ENCODE measurements at regions not wholly inside any gene's neighbourhood (a gene's known extent, or its start where the extent isn't known, plus 50 kb on each side); places are given as distances from the start of the nearest gene placed in this dataset.
"Not testable (repeated sequence)": the region's sequence is repeated elsewhere in the genome, so short reads cannot be mapped to it uniquely, and the experiment has no call there.

- DNase-seq (ENCODE audit: low spot score) = no peak
Observed at GRCh38 chr17:72175787-72176515, 55.1 kb downstream of the SOX9 start.

GRCh38 chr17:72176516-72176851 lies 55.7 kb downstream of the SOX9 start:
- DNase-seq (ENCODE audit: low spot score) = no peak

- DNase-seq (ENCODE audit: low spot score) = no peak
Observed at GRCh38 chr17:72176951-72177660, 56.3 kb downstream of the SOX9 start.

GRCh38 chr17:72177738-72178137 lies 56.9 kb downstream of the SOX9 start:
- DNase-seq (ENCODE audit: low spot score) = no peak

DNA sequence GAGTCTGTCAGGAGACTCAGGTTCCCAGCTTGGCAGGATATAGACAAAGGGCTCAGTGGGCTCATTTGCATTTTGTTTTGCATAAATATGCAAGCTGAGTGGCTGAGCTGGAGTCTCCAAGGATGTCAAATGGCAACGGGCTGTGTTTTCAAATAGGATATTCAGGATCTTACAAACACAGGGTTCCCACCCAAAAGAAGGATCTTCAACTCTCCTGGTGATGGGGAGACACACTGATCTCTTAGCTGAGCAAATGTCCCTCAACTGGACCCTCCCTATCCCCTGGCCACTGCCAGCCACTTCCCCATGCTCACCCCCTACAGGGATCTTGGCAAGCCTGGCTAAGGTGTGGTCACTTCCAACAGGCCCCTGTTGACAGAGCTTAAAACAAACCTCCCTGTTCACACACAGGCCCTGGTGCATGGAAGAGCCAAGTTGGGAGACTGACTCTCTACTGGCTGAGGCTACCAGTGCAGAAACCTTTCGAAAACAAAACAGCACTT lies 61.6 kb downstream of the SOX9 start:
- no peak for DNase-seq (ENCODE audit: low spot score)

GRCh38 chr17:72183194-72183685 lies 62.4 kb downstream of the SOX9 start:
- no peak for DNase-seq (ENCODE audit: low spot score)

DNA sequence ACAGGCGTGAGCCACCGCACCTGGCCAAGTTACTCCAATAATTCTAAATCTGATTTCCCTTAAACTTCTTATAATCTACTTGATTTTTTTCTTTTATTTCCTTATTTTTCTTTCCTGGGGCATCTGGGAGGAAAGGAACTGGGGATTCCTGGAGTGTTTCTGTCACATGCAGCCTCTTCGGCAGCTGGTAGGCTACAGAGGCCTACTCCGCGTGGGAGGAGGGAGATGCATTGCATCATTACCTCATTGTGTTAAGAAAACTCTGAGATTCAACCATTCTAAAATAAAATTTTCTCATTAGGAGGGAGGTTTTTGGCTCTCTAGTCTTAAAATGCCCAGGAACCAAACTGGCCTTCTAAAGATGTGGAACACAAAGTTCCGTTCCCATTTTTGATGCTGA lies 64.0 kb downstream of the SOX9 start:
- no peak for DNase-seq (ENCODE audit: low spot score)

DNA sequence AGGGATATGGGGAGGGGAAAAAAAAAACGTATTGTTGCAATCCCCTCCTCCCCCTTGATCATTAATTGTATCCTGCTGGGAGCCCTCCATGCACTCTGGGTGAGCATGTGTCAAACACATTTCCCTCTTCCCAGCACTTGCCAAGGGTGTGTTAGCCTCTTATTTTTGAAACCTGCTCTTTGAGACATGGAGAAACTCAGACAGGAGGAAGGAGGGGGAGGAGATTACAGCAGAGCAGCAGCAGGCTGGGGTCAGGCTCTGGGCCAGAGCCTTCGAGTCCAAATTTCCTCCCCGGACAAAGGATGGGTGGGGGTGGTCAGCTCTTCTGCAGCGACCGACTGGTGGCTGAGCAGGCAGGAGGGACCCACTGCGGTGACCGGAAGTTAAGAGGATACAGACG lies 64.7 kb downstream of the SOX9 start:
- DNase-seq (ENCODE audit: low spot score) = no peak

DNA sequence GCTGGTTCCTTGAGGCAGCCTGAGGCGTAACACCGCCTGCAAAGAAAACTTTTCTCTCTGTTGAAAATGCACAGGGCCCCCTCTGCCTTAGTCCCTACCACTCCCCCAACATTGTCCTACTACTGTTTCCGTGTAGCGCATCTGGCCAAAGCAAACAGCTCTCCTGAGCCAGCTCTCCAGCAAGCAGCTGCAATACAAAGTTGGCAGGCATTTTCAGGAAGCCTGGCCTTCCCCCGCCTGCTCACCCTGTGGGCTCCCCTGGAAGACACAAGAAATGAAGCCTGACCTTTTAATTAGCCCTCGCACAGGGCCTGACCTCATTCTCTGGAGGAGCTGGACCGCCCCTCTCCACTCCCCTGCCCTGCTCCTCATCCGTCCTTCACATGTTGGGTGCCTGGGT lies 66.7 kb downstream of the SOX9 start:
- DNase-seq (ENCODE audit: low spot score) = no peak

DNA sequence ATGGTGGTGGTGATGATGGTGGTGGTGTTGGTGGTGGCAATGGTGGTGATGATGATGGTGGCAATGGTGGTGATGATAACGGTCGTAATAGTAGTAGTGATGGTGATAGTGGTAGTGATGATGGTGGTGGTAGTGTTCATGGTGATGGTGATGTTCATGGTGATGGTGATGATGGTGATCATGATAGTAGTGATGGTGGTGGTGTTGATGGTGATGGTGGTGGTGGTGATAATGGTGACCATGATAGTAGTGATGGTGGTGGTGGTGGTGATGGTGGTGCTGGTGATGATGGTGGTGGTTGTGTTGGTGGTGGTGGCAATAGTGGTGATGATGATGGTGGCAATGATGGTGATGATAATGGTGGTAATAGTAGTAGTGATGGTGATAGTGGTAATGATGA lies 68.0 kb downstream of the SOX9 start:
- DNase-seq (ENCODE audit: low spot score) = no peak

DNA sequence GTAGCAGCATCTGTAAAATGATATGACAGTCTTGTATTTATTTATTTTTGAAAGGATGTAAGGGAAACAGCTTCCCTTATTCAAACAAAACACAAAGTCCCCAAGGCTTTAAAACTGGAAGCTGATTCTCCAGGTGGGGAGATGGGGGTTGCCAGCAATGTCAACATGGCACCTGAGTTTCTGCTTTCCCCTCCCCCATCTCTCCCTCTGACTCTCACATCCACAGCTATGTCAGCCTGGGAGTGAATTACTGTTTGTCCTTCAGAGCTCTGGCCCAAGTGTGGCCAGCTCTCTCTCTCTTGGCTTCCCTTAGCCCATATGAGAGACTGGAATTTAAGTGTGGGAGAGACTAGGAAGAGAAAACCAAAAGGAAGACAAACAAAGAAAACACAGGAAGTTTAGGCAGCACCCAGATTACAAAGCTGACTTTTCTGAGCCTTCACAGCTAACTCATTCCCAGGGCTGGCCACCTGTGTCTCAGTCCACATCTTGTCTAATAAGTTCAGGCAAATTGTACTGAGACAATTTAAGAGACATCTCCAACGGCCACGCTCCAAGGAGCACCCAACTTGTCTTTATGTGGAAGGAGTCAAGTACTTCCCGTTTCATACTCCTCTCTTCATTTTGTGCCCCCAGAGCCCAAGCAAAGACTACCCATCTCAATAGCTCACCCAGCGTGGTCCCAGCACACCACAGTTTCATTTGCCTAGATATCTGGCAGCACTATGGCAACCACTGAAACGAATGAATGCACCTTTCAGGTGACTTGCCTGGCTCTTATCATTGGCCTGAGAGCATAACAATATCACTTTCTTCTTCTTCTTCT lies 69.2 kb downstream of the SOX9 start:
- no peak for DNase-seq (ENCODE audit: low spot score)

GRCh38 chr17:72191356-72191755 lies 70.5 kb downstream of the SOX9 start:
- no peak for DNase-seq (ENCODE audit: low spot score)

GRCh38 chr17:72191921-72192799 lies 71.3 kb downstream of the SOX9 start:
- DNase-seq (ENCODE audit: low spot score) = peak; percentile 8

DNA sequence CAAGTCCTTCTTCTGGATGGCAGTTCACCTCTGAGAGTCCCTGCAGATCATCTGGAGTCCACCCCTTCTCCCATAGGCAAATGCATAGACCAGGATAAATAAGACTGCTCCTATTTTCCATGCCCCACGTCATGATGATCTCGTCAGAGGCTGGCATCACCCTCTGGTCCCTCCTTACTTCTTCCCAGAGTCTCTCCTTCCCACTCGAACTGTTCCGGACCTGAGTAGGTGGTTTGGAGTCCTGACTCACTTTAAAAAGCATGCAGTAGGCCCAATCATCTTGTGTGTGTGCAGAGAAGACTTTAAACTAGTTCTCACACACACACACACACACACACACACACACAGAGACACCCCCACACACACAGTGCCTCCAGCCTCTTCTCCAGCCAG lies 72.0 kb downstream of the SOX9 start:
- DNase-seq (ENCODE audit: low spot score) = no peak

DNA sequence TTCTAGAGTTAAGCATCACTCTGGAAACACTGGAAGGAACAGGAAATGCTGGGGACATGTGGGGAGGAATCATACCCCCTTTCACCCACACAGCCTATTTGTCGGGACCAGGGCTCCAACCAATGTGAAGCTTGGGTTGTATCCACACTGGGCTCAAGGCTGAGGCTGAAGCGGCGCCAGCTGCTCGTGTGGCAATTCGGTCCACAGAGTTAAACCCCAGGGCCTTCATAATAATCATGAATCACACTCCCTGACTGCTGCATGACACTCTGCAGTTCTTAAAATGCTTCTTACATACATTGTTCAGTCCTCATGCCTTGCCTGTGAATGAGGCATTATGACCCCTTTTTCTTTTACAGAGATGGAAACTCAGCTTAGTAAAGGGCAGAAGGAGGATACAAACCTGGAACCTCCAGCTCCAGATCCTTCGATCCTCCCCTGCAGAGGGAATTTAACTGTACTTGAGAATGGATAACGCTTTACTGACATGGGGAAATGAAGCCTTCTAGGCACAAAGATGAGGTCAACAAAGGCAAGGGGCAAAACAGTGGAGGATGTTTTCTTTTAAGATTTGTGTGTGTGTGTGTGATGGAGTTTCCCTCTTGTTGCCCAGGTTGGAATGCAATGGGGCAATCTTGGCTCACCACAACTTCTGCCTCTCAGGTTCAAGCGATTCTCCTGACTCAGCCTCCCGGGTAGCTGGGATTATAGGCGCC lies 72.7 kb downstream of the SOX9 start:
- no peak for DNase-seq (ENCODE audit: low spot score)

DNA sequence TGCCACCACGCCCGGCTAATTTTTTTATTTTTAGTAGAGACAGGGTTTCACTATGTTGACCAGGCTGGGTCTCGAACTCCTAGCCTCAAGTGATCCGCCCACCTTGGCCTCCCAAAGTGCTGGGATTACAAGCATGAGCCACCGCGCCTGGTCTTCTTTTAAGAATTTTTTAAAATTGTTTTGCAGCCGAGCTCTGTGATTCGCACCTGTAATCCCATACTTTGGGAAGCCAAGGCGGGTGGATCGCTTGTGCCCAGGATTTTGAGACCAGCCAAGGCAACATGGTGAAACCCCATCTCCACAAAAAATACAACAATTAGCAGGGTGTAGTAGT lies 73.3 kb downstream of the SOX9 start:
- not testable (repeated sequence) for DNase-seq (ENCODE audit: low spot score)

DNA sequence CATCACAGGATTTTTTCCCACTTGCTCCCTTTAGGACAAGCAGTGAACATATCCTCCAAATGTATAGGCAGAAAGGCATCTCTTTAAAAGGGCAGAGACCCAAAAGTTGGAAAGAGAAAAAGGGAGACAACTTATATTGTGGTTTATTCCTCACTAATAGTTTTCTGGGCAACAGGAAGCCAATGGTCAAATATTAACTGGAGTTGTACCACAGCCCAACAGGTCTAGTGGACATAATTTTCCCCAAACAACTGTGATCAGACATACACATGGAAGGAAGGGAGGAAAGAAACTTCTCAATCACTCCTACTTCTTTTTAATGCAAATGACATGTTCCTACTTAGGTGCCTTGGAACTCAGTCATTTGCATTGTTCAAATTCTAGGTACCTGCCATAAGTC lies 78.4 kb downstream of the SOX9 start:
- no peak for DNase-seq (ENCODE audit: low spot score)

- no peak for DNase-seq (ENCODE audit: low spot score)
Observed at GRCh38 chr17:72204742-72205141, 83.9 kb downstream of the SOX9 start.

DNA sequence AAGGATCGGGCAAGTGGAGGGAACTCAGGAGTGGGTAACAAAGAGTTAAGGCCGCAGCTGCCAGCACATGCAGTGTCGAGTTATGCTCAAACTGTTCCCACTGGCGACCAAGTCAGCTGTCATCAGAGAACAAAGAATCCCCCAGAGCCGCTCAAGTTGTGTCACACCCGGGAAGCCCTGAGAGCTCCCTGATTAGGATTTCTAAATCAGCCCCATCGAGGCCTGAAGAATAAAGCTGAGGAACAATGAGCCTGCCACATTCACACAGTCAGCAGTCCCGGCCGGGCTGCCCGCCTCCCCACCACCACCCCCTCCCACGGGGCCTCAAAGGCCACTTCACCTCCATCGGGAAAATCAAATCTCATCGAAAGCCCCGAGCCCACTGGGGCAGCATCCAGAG lies 84.5 kb downstream of the SOX9 start:
- DNase-seq (ENCODE audit: low spot score) = no peak

DNA sequence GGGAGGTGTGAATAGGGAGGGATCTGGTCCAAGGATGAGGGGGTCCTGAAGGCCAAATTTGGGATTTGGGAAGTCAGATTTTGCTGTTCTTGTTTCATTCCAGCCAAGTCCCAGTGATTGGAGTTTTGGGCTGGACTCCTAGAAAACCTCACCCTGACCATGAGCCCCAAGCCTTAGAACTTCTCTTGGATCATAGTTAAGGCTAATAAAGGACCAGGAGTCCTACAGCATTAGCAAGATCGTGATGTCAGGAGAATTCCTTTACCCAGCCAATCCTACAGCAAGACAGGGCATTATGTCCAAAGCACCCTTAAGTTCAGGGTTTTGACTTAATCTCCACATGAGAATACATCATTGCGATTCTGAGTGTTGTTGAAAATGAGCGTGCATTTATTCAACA lies 85.0 kb downstream of the SOX9 start:
- DNase-seq (ENCODE audit: low spot score) = no peak

DNA sequence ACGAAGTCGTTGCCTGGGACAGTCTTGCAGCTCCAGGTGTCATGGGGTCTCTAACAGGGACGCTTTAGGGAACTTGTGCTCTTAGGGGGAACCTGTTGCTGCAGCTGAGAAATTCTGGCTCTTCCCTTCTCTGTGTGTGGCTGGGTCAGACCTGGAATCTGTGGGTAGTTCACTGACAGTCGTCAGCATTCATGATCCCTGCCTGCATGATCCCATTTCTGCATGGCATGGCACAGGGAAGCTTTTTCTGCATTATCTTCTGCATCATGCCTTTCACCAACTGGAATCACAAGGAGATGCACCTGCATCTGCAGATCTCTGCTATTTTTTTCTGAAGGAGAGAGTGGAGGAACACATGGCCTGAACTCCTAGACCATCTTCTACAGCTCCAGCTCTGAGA lies 85.6 kb downstream of the SOX9 start:
- no peak for DNase-seq (ENCODE audit: low spot score)

All from hepatic stellate cell (primary cell).